GM13976 (cell line): ENCODE measurements at regions not wholly inside any gene's neighbourhood (a gene's known extent, or its start where the extent isn't known, plus 50 kb on each side); places are given as distances from the start of the nearest gene placed in this dataset.

Experiments used
- DNase-seq: peaks from one replicate; pipeline ENCODE4 v3.0.0; 2012; ENCODE audit warnings: low spot score
- in situ Hi-C: fragments of 300-500 bp; cut with MboI; formaldehyde crosslinking; loops from one replicate; pipeline ENCODE4 v1.12.0; 2022; ENCODE audit warnings: low sequenced_read_pairs, mixed read lengths, inconsistent platforms; ENCODE audit not compliant: unreplicated experiment
- TF ChIP-seq, protein P1 (sequence below): IDR thresholded peaks from 2 replicates; pipeline ENCODE4 v1.5.1; 2012; ENCODE audit warnings: borderline replicate concordance, mild to moderate bottlenecking; ENCODE audit not compliant: insufficient read depth; ENCODE audit errors: extremely low read depth, missing control alignments, control extremely low read depth

DNA sequence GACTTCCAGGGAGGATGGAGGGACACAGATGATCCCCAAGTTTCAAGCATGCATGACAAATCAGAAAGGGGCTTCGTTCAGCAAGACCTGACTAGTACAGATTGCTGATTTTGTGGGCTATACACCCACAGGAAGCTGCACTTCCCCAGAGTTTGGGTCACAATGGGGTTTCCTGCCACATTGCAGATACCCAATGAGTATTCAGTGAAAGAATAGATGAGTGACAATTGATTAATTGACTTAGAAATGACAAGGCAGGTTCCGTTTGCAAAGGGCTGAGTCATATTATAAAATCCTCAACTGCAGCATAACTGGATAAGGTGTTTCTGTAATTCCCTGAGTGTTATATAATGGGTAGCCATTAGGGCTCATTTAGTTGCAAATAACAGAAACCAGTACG lies 146.6 kb upstream of the TBL1X start:
- TF ChIP-seq, protein P1, sequence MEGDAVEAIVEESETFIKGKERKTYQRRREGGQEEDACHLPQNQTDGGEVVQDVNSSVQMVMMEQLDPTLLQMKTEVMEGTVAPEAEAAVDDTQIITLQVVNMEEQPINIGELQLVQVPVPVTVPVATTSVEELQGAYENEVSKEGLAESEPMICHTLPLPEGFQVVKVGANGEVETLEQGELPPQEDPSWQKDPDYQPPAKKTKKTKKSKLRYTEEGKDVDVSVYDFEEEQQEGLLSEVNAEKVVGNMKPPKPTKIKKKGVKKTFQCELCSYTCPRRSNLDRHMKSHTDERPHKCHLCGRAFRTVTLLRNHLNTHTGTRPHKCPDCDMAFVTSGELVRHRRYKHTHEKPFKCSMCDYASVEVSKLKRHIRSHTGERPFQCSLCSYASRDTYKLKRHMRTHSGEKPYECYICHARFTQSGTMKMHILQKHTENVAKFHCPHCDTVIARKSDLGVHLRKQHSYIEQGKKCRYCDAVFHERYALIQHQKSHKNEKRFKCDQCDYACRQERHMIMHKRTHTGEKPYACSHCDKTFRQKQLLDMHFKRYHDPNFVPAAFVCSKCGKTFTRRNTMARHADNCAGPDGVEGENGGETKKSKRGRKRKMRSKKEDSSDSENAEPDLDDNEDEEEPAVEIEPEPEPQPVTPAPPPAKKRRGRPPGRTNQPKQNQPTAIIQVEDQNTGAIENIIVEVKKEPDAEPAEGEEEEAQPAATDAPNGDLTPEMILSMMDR: no peak
- no peak for DNase-seq
- in situ Hi-C loops: no loop called here

DNA sequence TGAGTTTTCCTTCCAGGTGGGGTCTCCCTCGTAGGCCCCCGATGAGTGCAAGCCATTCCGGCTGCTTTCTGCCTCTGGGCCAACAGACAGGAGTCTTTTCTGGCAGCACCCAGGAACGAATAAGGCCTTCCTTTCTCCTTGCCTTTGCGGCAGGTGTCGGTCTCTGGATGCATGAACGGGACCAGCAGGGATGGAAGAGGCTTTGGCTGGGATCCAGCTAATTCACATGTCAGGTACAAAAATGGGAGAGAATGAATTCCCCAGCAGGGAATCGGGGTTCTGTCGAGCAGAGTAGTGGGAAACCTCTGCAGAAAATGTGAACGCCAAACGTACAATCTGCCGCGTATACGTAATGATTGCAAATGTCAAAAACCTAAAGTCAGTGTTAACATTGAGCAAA lies 146.1 kb upstream of the TBL1X start:
- no peak for DNase-seq
- in situ Hi-C loops: no loop called here
- TF ChIP-seq, protein P1: no peak

DNA sequence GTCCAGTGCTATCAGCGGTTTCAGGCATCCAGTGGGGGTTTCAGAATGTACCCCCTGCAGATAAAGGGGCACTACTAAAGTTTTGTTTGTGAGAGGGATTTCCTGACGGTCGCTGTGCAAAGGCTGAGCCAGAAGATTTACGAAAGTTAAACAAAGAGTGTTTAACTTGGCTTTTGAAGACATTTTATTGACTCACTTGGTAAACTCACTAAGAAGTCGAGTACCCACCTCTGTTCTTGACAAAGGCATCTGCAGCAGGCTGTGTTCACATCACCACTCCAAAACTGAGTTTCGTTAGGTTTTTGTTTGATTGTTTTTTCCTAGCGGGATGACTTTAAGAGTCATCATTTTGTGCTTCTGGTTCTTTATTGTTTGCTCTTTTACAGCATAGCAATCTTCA lies 143.9 kb upstream of the TBL1X start:
- TF ChIP-seq, protein P1: no peak
- DNase-seq: no peak
- in situ Hi-C loops: no loop called here

DNA sequence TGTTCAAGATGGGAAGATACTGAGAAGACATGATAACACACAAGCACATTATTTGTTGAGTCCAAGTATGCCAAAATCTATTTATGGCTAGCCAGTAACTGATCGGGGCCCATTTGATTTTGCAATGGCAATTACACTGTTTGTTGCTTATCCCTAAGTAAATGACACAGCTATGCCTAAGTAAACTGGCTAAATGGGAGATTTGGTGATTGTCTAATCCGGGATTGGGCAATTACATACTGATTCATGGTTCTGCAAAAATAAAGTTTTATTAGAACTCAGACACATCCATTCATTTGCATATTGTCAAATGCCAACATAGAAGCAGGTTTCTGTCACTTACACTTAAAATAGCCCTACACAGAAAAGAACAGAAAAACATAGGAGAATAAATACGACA lies 140.2 kb upstream of the TBL1X start:
- in situ Hi-C loops: loop anchor here (25.0 kb wide), 1 partner anchor 363 kb away; no protein-coding TSS in a partner anchor
- TF ChIP-seq, protein P1: no peak
- no peak for DNase-seq

DNA sequence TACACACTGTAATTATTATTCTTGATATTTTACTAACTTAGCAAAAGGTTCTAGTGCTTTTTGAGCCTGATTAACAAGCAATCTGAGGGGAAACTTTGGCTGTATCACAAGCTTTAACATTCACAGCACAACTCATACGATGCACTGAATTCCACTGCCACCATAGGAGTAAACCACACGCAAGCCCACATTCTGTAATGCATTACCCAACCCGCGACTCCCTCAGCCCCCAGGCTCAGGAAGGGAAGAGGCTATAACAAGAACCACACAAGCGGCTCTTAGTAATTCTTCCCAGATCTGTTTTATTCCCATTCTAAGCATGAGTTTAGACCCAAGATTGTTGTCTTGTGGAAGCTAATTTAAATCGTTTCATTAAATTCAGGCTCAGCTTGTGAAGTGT lies 138.5 kb upstream of the TBL1X start:
- no peak for DNase-seq
- TF ChIP-seq, protein P1: no peak
- in situ Hi-C loops: loop anchor here (25.0 kb wide), 1 partner anchor 361 kb away; no protein-coding TSS in a partner anchor

DNA sequence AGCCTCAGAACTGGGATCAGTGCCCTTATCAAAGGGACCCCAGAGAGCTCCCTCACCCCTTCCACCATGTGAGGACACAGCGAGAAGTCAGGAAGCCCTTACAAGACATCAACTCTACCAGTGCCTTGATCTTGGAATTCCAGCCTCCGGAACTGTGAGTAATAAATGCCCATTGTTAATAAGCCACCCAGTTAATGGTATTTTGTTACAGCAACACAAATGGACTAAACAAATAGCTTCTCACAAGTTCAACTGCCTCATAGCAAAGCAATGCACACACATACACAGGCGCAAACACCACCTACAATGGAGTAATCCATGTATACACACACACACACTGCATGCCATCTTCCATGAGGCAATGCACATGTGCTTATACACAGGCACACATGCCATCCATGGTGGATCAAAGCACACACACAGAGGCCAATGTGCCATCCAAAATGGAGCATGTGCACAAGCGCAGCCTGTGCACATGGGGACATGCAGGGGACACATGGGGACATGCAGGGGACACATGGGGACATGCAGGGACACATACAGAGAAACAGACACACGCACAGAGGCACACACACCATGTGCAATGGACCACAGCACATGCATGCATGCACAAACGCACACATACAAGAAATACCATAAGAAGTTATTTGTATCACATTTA lies 137.6 kb upstream of the TBL1X start:
- TF ChIP-seq, protein P1: no peak
- no peak for DNase-seq
- in situ Hi-C loops: loop anchor here (25.0 kb wide), 1 partner anchor 360 kb away; no protein-coding TSS in a partner anchor
